Vagina (tissue), 2 donors: ENCODE measurements at regions not wholly inside any gene's neighbourhood (a gene's known extent, or its start where the extent isn't known, plus 50 kb on each side); places are given as distances from the start of the nearest gene placed in this dataset.

Experiments used
- POLR2A ChIP-seq, 2 donors: fragments of 450-650 bp; IDR thresholded peaks; one replicate each; pipeline ENCODE4 v1.6.1; 2017; ENCODE audit warnings: antibody characterized with exemption in 2 of 2, mild to moderate bottlenecking in 2 of 2, moderate library complexity in 2 of 2
- POLR2AphosphoS5 ChIP-seq, 2 donors: sonication (generic); formaldehyde crosslinking; IDR thresholded peaks; one replicate each; pipeline ENCODE4 v1.9.0; 2017; ENCODE audit warnings: antibody characterized with exemption in 2 of 2, mild to moderate bottlenecking in 2 of 2, low read depth in 1 of 2; ENCODE audit not compliant: insufficient read depth in 1 of 2
- TF ChIP-seq, protein P1 (sequence below), 3 experiments: fragments of 450-650 bp in 2 of 3; fragments of 200-600 bp in 1 of 3; sonication (generic) in 1 of 3; IDR thresholded peaks; one replicate each; pipeline ENCODE4 v1.5.1; 2017 to 2019; ENCODE audit warnings: antibody characterized with exemption in 3 of 3, mild to moderate bottlenecking in 2 of 3, moderate library complexity in 2 of 3

DNA sequence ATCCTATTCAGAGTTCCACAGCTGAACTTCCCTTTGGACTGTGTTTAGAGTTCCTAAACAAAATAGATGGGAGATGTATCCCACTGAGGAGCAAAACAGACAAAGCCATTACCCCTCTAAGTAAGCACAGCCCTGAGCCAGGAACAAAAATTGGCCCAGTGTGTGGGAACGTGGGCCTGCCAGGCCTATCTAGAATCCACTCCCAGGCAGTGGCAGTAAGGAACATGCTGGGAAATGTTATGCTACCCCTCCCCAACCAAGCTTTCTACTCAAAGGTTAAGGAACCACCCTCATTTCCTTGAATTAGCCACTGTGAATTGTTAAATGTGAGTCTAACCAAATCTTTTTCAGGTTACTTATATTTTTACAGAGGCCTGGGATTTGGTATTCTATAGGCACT is 405.1 kb upstream of the PTGER4 start:
- TF ChIP-seq, protein P1, sequence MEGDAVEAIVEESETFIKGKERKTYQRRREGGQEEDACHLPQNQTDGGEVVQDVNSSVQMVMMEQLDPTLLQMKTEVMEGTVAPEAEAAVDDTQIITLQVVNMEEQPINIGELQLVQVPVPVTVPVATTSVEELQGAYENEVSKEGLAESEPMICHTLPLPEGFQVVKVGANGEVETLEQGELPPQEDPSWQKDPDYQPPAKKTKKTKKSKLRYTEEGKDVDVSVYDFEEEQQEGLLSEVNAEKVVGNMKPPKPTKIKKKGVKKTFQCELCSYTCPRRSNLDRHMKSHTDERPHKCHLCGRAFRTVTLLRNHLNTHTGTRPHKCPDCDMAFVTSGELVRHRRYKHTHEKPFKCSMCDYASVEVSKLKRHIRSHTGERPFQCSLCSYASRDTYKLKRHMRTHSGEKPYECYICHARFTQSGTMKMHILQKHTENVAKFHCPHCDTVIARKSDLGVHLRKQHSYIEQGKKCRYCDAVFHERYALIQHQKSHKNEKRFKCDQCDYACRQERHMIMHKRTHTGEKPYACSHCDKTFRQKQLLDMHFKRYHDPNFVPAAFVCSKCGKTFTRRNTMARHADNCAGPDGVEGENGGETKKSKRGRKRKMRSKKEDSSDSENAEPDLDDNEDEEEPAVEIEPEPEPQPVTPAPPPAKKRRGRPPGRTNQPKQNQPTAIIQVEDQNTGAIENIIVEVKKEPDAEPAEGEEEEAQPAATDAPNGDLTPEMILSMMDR (IDR thresholded peaks at IDR 0.05): no peak
- TF ChIP-seq POLR2AphosphoS5 (IDR thresholded peaks at IDR 0.05; ENCODE audit: insufficient read depth in 1 of 2, low read depth in 1 of 2): no peak
- TF ChIP-seq POLR2A (IDR thresholded peaks at IDR 0.05): no peak
